IMR-90 (cell line): ENCODE measurements at regions not wholly inside any gene's neighbourhood (a gene's known extent, or its start where the extent isn't known, plus 50 kb on each side); places are given as distances from the start of the nearest gene placed in this dataset.

ENCODE experiments used
- ATAC-seq: fragments of 200-7000 bp; cut with Tn5 transposase; 2 replicates; pipeline ENCODE4 v1.9.1; 2020; ENCODE audit warnings: low read depth, mild to moderate bottlenecking, moderate library complexity
- BruUV-seq: library from RNA; stranded (reverse); fragments of 400-500 nt; replicated peaks from 2 replicates; lab custom pipeline; 2021; lab: Mats Ljungman, UMichigan
- CTCF ChIA-PET: fragments of 300-600 bp; formaldehyde crosslinking; extraction: SDS; loops from one replicate; lab custom pipeline; 2021; ENCODE audit warnings: antibody characterized with exemption; lab: Yijun Ruan, JAX
- POLR2A ChIA-PET: fragments of 300-600 bp; sonication (Branson Sonifier 250); formaldehyde crosslinking; loops from one replicate; lab custom pipeline; 2022; ENCODE audit warnings: antibody characterized with exemption; ENCODE audit not compliant: unreplicated experiment; lab: Charles Lee
- DNase-seq: peaks from one replicate; pipeline ENCODE4 v3.0.0; 2013
- H2AFZ ChIP-seq: replicated peaks from 2 replicates; pipeline ENCODE3; 2013; ENCODE audit warnings: low read length, mild to moderate bottlenecking; ENCODE audit not compliant: poor library complexity
- H2AK5ac ChIP-seq: 2 replicates; pipeline ENCODE4 v1.6.1; 2013; ENCODE audit warnings: low read depth, low read length, inconsistent platforms
- H2AK9ac ChIP-seq: replicated peaks from 2 replicates; pipeline ENCODE3; 2013; ENCODE audit warnings: mild to moderate bottlenecking, low read depth, low read length, moderate library complexity; ENCODE audit not compliant: poor library complexity
- H2BK120ac ChIP-seq: 2 replicates; pipeline ENCODE4 v1.6.1; 2013; ENCODE audit warnings: low read depth, low read length, inconsistent platforms
- H2BK15ac ChIP-seq: 3 replicates; pipeline ENCODE4 v1.6.1; 2013; ENCODE audit warnings: low read depth, low read length, inconsistent platforms
- H2BK20ac ChIP-seq: 2 replicates; pipeline ENCODE4 v1.6.1; 2013; ENCODE audit warnings: low read depth, mild to moderate bottlenecking, inconsistent platforms, low read length, moderate library complexity
- H2BK5ac ChIP-seq: 2 replicates; pipeline ENCODE4 v1.6.1; 2013; ENCODE audit warnings: mild to moderate bottlenecking, low read depth, low read length, inconsistent platforms; ENCODE audit not compliant: poor library complexity, severe bottlenecking
- H3K14ac ChIP-seq: replicated peaks from 2 replicates; pipeline ENCODE4 v1.6.1; 2013; ENCODE audit warnings: low read depth, low read length, inconsistent platforms
- H3K18ac ChIP-seq: 2 replicates; pipeline ENCODE4 v1.6.1; 2013; ENCODE audit warnings: low read depth, low read length, control low read depth
- H3K23ac ChIP-seq: 2 replicates; pipeline ENCODE4 v1.6.1; 2013; ENCODE audit warnings: low read depth, low read length, inconsistent platforms
- H3K27ac ChIP-seq: 2 replicates; pipeline ENCODE4 v1.5.1; 2013; ENCODE audit warnings: mild to moderate bottlenecking, control low read depth, low read length; ENCODE audit not compliant: insufficient read depth
- H3K27me3 ChIP-seq: 2 replicates; pipeline ENCODE4 v1.6.1; 2013; ENCODE audit warnings: low read length; ENCODE audit not compliant: control insufficient read depth, insufficient read depth
- H3K36me3 ChIP-seq: 2 replicates; pipeline ENCODE4 v1.6.1; 2013; ENCODE audit warnings: low read length, mixed read lengths; ENCODE audit not compliant: control insufficient read depth, insufficient read depth
- H3K4ac ChIP-seq: 2 replicates; pipeline ENCODE4 v1.6.1; 2013; ENCODE audit warnings: low read depth, low read length, inconsistent platforms
- H3K4me1 ChIP-seq: 2 replicates; pipeline ENCODE4 v1.6.1; 2013; ENCODE audit warnings: low read length, mixed read lengths; ENCODE audit not compliant: control insufficient read depth, insufficient read depth
- H3K4me2 ChIP-seq: 2 replicates; pipeline ENCODE4 v1.6.1; 2013; ENCODE audit warnings: low read depth, mild to moderate bottlenecking, control low read depth, low read length, moderate library complexity
- H3K4me3 ChIP-seq: 2 replicates; pipeline ENCODE4 v1.5.1; 2013; ENCODE audit warnings: low read depth, mild to moderate bottlenecking, control low read depth, low read length, moderate library complexity; ENCODE audit not compliant: insufficient read depth
- H3K56ac ChIP-seq: 2 replicates; pipeline ENCODE4 v1.6.1; 2013; ENCODE audit warnings: low read length, inconsistent platforms; ENCODE audit not compliant: insufficient read depth; ENCODE audit errors: extremely low read depth
- H3K79me1 ChIP-seq, 2 experiments: 2 replicates each; pipeline ENCODE4 v1.6.1; 2013; ENCODE audit warnings: low read length in 2 of 2, inconsistent platforms in 1 of 2, low read depth in 1 of 2
- H3K9ac ChIP-seq: 2 replicates; pipeline ENCODE4 v1.6.1; 2013; ENCODE audit warnings: low read depth, low read length, control low read depth
- H3K9me1 ChIP-seq: 2 replicates; pipeline ENCODE4 v1.6.1; 2013; ENCODE audit warnings: low read length, inconsistent platforms; ENCODE audit not compliant: insufficient read depth
- H3K9me3 ChIP-seq: 2 replicates; pipeline ENCODE4 v1.6.1; 2013; ENCODE audit warnings: low read length; ENCODE audit not compliant: control insufficient read depth, insufficient read depth
- H4K20me1 ChIP-seq: 2 replicates; pipeline ENCODE4 v1.6.1; 2013; ENCODE audit warnings: low read length, inconsistent platforms; ENCODE audit not compliant: insufficient read depth
- H4K5ac ChIP-seq: 2 replicates; pipeline ENCODE4 v1.6.1; 2013; ENCODE audit warnings: mild to moderate bottlenecking, low read depth, low read length, control low read depth
- H4K8ac ChIP-seq, 2 experiments: 2 replicates each; pipeline ENCODE4 v1.6.1; 2013; ENCODE audit warnings: low read depth in 2 of 2, low read length in 2 of 2, control low read depth in 1 of 2, inconsistent platforms in 1 of 2
- H4K91ac ChIP-seq: 2 replicates; pipeline ENCODE4 v1.6.1; 2013; ENCODE audit warnings: low read depth, low read length, inconsistent platforms; ENCODE audit not compliant: insufficient read depth
- CEBPB ChIP-seq: IDR thresholded peaks from 2 replicates; pipeline ENCODE4 v1.6.1; 2012; ENCODE audit warnings: low read depth, low read length, improper control_type of control experiment
- CHD1 ChIP-seq: IDR thresholded peaks from 2 replicates; pipeline ENCODE4 v1.6.1; 2012; ENCODE audit warnings: low read depth, low read length, improper control_type of control experiment
- FOS ChIP-seq: fragments of 150-350 bp; IDR thresholded peaks from 2 replicates; pipeline ENCODE4 v1.6.1; 2016; ENCODE audit warnings: low read depth, low read length
- NFE2L2 ChIP-seq: fragments of 150-350 bp; IDR thresholded peaks from 2 replicates; pipeline ENCODE4 v1.6.1; 2016; ENCODE audit warnings: low read depth, mild to moderate bottlenecking, low read length
- POLR2A ChIP-seq: IDR thresholded peaks from 2 replicates; pipeline ENCODE4 v1.6.1; 2012; ENCODE audit warnings: mild to moderate bottlenecking, low read depth, low read length
- RAD21 ChIP-seq: IDR thresholded peaks from 2 replicates; pipeline ENCODE4 v1.6.1; 2012; ENCODE audit warnings: low read length, improper control_type of control experiment
- RFX5 ChIP-seq: IDR thresholded peaks from 2 replicates; pipeline ENCODE4 v1.8.0; 2012; ENCODE audit warnings: low read depth, mild to moderate bottlenecking, low read length, moderate library complexity
- WGBS, 2 experiments: methylation state at CpG; one replicate each; pipeline versions ENCODE4 v1.1.5 to v1.1.7; 2013; ENCODE audit warnings: missing lambda C conversion rate in 2 of 2; ENCODE audit not compliant: insufficient read length in 1 of 2; ENCODE audit errors: extremely low coverage in 2 of 2; 5-methylcytosine and 5-hydroxymethylcytosine counted together
- dilution Hi-C: fragments of 300-500 bp; cut with HindIII; formaldehyde crosslinking; loops from one replicate; pipeline ENCODE4 v1.14.3; 2018; ENCODE audit warnings: low sequenced_read_pairs; ENCODE audit not compliant: unreplicated experiment
- in situ Hi-C: fragments of 300-500 bp; cut with MboI; formaldehyde crosslinking; loops from 3 replicates; pipeline ENCODE4 v1.14.3; 2019; ENCODE audit warnings: low sequenced_read_pairs, inconsistent platforms, mixed read lengths
- intact Hi-C: fragments of 100-400 bp; cut with micrococcal nuclease; formaldehyde crosslinking; loops from 2 replicates; pipeline ENCODE4 v1.10.0; 2022
- TF ChIP-seq, protein P1 (sequence below): fragments of 150-350 bp; IDR thresholded peaks from 2 replicates; pipeline ENCODE4 v1.6.1; 2016; ENCODE audit warnings: low read depth, mild to moderate bottlenecking, low read length, moderate library complexity, borderline replicate concordance
- TF ChIP-seq, protein P2 (sequence below): fragments of 150-350 bp; IDR thresholded peaks from 2 replicates; pipeline ENCODE4 v1.6.1; 2017; ENCODE audit warnings: mild to moderate bottlenecking, antibody characterized with exemption, low read length, low read depth

- ChIA-PET CTCF (no interaction called here), POLR2A (no interaction called here)
- H2BK5ac ChIP-seq = no peak overlapping the region
- dilution Hi-C loops (no loop called here), intact Hi-C loops (no loop called here), in situ Hi-C loops (no loop called here)
- no peaks in the 10 kb centered on the region for H3K27me3 ChIP-seq
- no peak overlapping the region for H3K23ac ChIP-seq
- no peak overlapping the region for H3K56ac ChIP-seq
- H2BK15ac ChIP-seq = no peak overlapping the region
- no peaks in the 10 kb centered on the region for H3K79me1 ChIP-seq
- H4K8ac ChIP-seq = no peak overlapping the region
- H3K27ac ChIP-seq = no peak overlapping the region
- H4K5ac ChIP-seq = no peak overlapping the region
- no peak overlapping the region for H2AK9ac ChIP-seq
- no peak overlapping the region for H3K4ac ChIP-seq
- H3K4me1 ChIP-seq = no peaks in the 10 kb centered on the region
- H4K20me1 ChIP-seq = no peaks in the 10 kb centered on the region
- 83% methylated on average over 2 of the region's 3 CpGs; no CpG with 5 or more reads in 1 of the 2 experiments for WGBS, 2 experiments
- H4K91ac ChIP-seq = no peak overlapping the region
- no peak overlapping the region for H3K18ac ChIP-seq
- H3K36me3 ChIP-seq = no peaks in the 10 kb centered on the region
- H2BK120ac ChIP-seq = no peak overlapping the region
- no peaks in the 10 kb centered on the region; the same call in 1 of the 2 replicates for H3K9me3 ChIP-seq
- no peak overlapping the region for H2AK5ac ChIP-seq
- no peak overlapping the region for H3K9ac ChIP-seq
- H3K9me1 ChIP-seq = no peaks in the 10 kb centered on the region
- TF ChIP-seq CEBPB = no peak
- no peak for TF ChIP-seq RAD21
- TF ChIP-seq, protein P1, sequence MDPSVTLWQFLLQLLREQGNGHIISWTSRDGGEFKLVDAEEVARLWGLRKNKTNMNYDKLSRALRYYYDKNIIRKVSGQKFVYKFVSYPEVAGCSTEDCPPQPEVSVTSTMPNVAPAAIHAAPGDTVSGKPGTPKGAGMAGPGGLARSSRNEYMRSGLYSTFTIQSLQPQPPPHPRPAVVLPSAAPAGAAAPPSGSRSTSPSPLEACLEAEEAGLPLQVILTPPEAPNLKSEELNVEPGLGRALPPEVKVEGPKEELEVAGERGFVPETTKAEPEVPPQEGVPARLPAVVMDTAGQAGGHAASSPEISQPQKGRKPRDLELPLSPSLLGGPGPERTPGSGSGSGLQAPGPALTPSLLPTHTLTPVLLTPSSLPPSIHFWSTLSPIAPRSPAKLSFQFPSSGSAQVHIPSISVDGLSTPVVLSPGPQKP = no peak
- no peak for TF ChIP-seq NFE2L2
- no peak for TF ChIP-seq FOS
- TF ChIP-seq, protein P2, sequence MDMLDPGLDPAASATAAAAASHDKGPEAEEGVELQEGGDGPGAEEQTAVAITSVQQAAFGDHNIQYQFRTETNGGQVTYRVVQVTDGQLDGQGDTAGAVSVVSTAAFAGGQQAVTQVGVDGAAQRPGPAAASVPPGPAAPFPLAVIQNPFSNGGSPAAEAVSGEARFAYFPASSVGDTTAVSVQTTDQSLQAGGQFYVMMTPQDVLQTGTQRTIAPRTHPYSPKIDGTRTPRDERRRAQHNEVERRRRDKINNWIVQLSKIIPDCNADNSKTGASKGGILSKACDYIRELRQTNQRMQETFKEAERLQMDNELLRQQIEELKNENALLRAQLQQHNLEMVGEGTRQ = no peak
- no peak for TF ChIP-seq CHD1
- no peak for TF ChIP-seq POLR2A
- no peak for TF ChIP-seq RFX5
- H2AFZ ChIP-seq = no peak overlapping the region
- H3K14ac ChIP-seq = no peak overlapping the region
- H3K4me2 ChIP-seq = no peak overlapping the region
- no peak overlapping the region for H3K4me3 ChIP-seq
- no peak for ATAC-seq
- no peak for DNase-seq
- no peak overlapping the region for H2BK20ac ChIP-seq
- BruUV-seq = no TSS peak
Measured at GRCh38 chr5:165263536-165263935, 1758.1 kb downstream of the MAT2B start.
